ENCODE measurements at regions not wholly inside any gene's neighbourhood (a gene's known extent, or its start where the extent isn't known, plus 50 kb on each side); places are given as distances from the start of the nearest gene placed in this dataset.

DNA sequence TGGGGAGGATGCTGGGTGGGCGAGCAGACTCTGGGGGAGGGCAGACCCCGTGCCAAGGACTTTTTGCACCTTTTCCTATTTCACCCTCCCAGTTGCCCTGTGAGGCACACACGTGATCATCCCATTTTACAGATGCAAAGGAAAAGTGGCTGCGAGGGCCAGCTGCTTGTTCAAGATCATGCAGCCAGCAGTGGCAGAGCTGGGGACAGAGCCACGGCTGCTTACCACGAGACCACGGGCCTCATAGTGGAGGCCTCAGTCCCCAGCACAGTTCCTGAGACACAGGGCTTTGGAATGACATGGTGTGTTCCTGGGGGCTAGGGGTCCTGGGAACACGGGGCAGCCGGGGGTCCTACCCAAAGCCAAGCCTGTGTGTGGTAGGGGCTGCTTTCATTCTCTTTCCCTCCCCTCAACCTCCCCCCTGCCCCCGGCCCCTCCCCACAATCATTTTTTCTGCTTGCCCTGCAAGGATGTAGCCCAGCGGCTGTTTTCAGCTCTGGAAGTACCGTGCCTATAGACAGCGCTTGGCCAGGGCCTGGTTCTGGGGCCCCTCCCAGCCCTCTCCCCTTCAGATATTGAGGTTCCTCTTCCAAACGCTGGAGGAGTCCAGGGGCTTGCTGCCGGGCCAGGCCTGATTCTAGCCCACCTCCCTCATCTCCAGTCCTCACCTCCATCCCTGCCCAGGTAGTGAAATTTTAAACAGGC is 58.5 kb upstream of the IER5L start:
- peak overlapping the region; percentile 31 for H3K27ac Mint-ChIP-seq
- no peaks in the 10 kb centered on the region for H3K36me3 Mint-ChIP-seq
- H3K4me1 Mint-ChIP-seq (ENCODE audit: unreplicated experiment), result peaks cover 7% of the 10 kb centered on the region
- H3K27me3 Mint-ChIP-seq, result no peaks in the 10 kb centered on the region
- peak overlapping the region; percentile 39 for H3K4me3 Mint-ChIP-seq
- no peak for DNase-seq (ENCODE audit: extremely low spot score, unreplicated experiment)
- TF ChIP-seq, protein P1, sequence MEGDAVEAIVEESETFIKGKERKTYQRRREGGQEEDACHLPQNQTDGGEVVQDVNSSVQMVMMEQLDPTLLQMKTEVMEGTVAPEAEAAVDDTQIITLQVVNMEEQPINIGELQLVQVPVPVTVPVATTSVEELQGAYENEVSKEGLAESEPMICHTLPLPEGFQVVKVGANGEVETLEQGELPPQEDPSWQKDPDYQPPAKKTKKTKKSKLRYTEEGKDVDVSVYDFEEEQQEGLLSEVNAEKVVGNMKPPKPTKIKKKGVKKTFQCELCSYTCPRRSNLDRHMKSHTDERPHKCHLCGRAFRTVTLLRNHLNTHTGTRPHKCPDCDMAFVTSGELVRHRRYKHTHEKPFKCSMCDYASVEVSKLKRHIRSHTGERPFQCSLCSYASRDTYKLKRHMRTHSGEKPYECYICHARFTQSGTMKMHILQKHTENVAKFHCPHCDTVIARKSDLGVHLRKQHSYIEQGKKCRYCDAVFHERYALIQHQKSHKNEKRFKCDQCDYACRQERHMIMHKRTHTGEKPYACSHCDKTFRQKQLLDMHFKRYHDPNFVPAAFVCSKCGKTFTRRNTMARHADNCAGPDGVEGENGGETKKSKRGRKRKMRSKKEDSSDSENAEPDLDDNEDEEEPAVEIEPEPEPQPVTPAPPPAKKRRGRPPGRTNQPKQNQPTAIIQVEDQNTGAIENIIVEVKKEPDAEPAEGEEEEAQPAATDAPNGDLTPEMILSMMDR (conservative IDR thresholded peaks at IDR 0.05), result no peak
- H3K9me3 Mint-ChIP-seq, result no peaks in the 10 kb centered on the region

DNA sequence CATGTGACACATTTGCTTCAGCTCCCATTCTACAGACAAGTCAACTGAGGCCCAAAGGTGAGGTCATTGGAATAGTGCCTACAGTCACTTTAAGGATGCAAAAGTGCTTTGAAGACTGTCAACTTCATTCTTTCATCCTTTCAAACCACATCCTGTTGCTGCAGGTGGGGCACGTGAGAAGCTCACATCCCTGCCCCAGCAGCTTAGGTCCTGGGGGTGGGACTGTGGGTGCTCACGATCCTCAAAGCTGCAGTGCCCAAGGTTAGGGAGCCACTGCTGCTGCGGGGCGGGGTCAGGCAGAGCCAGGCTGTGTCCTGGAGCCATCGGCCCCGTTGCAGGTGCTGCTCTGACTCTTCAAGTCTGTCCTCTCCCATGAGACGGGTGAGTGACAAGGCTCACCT is 57.9 kb upstream of the IER5L start:
- Mint-ChIP-seq H3K27me3 (no peaks in the 10 kb centered on the region), H3K9me3 (no peaks in the 10 kb centered on the region), H3K4me1 (ENCODE audit: unreplicated experiment) (peaks cover 7% of the 10 kb centered on the region), H3K36me3 (no peaks in the 10 kb centered on the region), H3K4me3 (no peak overlapping the region), H3K27ac (no peak overlapping the region)
- TF ChIP-seq, protein P1 (conservative IDR thresholded peaks at IDR 0.05), result no peak
- DNase-seq (ENCODE audit: extremely low spot score, unreplicated experiment), result no peak

DNA sequence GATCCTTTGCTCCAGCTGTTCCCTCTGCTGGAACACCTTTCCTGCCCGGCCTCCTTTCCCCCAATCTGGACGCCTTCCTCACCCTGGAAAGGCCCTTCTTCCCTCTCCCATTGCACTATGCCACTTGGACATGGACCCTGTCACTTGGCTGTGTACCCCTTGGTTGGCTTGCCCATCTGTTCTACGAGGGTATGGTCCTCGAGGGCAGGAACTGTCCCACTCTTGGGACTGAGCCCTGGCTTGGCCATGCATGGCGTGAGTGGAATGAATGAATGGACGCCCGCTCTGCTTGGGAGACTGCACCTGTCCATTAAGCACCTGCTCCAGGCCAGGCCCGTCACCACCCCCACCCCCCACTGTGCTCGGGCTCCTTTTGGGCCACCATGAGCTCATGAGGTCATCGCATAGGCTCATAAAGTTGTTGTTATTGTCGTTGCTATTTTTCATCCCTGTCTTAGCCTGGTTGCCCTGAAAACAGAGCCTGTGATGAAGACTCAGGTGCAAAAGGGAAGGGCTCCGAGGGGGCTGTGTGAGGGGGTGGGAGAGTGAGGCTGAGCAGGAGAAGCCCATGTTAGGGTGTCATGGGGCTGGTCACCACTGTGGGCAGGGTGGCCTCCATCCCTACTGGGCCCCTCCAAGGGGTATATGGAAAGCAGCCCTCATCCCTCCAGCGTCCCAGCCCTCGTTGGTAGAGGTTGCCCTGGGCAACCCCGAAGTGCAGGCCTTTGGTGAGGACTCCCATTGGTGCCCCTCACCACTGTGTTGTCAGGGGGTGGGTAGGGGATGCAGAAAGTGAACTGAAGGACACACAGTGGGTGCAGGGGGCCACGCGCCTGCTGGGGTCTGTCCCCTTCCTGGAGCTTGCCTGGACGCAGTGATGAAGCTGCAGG is 57.2 kb upstream of the IER5L start:
- Mint-ChIP-seq H3K27ac (no peak overlapping the region), H3K9me3 (no peaks in the 10 kb centered on the region), H3K27me3 (no peaks in the 10 kb centered on the region), H3K4me3 (no peak overlapping the region), H3K36me3 (no peaks in the 10 kb centered on the region), H3K4me1 (ENCODE audit: unreplicated experiment) (peaks cover 7% of the 10 kb centered on the region)
- TF ChIP-seq, protein P1 (conservative IDR thresholded peaks at IDR 0.05), result no peak
- DNase-seq (ENCODE audit: extremely low spot score, unreplicated experiment), result no peak

DNA sequence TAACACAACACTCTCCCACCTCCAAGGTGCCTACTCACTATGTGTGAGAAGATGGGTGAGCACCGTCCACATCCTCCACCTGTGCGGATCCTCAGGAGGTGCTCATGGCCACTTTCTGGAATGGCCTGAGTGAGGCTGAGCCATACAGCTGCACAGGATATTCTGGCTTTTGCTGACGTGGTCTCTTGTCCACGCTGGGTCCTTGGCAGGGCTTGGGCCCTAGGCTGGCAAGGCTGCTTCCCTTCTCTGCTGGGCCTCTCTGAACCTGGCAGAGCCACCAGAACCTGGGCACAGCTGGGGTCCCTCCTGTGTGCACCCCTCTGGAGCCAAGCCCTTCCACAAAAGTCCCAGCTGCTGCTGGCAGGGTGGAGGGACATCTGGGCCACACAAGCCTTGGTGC is 56.4 kb upstream of the IER5L start:
- peaks cover 7% of the 10 kb centered on the region for H3K4me1 Mint-ChIP-seq (ENCODE audit: unreplicated experiment)
- no peaks in the 10 kb centered on the region for H3K27me3 Mint-ChIP-seq
- DNase-seq (ENCODE audit: extremely low spot score, unreplicated experiment), result no peak
- no peak overlapping the region for H3K4me3 Mint-ChIP-seq
- TF ChIP-seq, protein P1 (conservative IDR thresholded peaks at IDR 0.05), result no peak
- H3K36me3 Mint-ChIP-seq, result no peaks in the 10 kb centered on the region
- no peak overlapping the region for H3K27ac Mint-ChIP-seq
- H3K9me3 Mint-ChIP-seq, result no peaks in the 10 kb centered on the region

DNA sequence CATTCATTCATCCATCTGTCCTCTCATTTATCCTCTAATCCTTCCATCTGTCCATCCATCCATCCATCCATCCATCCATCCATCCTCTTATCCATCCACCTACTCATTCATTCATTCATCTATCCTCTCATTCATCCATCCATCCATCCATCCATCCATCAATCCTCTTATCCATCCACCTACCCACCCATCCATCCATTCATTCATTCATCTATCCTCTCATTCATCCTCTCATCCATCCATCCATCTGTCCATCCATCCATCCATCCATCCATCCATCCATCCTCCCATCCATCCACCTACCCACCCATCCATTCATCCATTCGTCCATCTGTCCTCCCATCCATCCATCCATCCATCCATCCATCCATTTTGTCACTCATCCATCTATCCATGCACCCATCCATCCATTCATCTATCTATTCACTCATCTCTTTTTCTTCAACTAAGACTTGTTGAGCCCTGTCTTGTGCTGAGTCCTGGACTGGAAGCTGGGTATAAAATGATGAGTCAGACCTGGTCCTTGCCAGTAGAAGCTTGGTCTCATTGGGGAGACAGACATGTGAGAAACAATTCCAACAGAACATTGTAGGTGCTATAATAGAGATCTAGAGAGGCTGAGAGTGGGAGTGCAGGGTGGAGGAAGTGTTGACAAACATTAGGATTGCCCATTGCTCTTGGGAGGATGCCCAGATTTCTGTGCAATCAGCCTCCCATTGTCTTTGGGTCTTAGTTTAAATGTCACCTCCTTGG is 55.0 kb upstream of the IER5L start:
- H3K27ac Mint-ChIP-seq, result no peak overlapping the region
- H3K36me3 Mint-ChIP-seq, result no peaks in the 10 kb centered on the region
- no peak for DNase-seq (ENCODE audit: extremely low spot score, unreplicated experiment)
- no peaks in the 10 kb centered on the region for H3K9me3 Mint-ChIP-seq
- H3K4me3 Mint-ChIP-seq, result no peak overlapping the region
- TF ChIP-seq, protein P1 (conservative IDR thresholded peaks at IDR 0.05), result no peak
- H3K4me1 Mint-ChIP-seq (ENCODE audit: unreplicated experiment), result peaks cover 12% of the 10 kb centered on the region
- no peaks in the 10 kb centered on the region for H3K27me3 Mint-ChIP-seq
